SK-N-SH (cell line): ENCODE measurements at regions not wholly inside any gene's neighbourhood (a gene's known extent, or its start where the extent isn't known, plus 50 kb on each side); places are given as distances from the start of the nearest gene placed in this dataset.

Source experiments
- CTCF ChIA-PET: fragments of 300-600, 350-600 bp; formaldehyde crosslinking; extraction: SDS; loops from one replicate; lab custom pipeline; 2021; lab: Yijun Ruan, JAX
- POLR2A ChIA-PET: fragments of 350-600 bp; sonication (Branson Sonifier 250); formaldehyde crosslinking; extraction: SDS; loops from one replicate; lab custom pipeline; 2020; ENCODE audit warnings: antibody characterized with exemption, inconsistent platforms; lab: Yijun Ruan, JAX
- DNase-seq: peaks from one replicate; pipeline ENCODE4 v3.0.0; 2012
- H2AFZ ChIP-seq: fragments of 200-600 bp; sonication (generic); 2 replicates; pipeline ENCODE4 v1.8.1; 2016; ENCODE audit warnings: antibody characterized with exemption, mild to moderate bottlenecking, low read depth
- H3F3A ChIP-seq: fragments of 200-600 bp; sonication (generic); replicated peaks from 2 replicates; pipeline ENCODE3; 2016; ENCODE audit warnings: antibody characterized with exemption, mild to moderate bottlenecking; ENCODE audit not compliant: insufficient read depth
- H3K27ac ChIP-seq, 2 experiments: fragments of 200-500 bp in 1 of 2; fragments of 200-600 bp in 1 of 2; sonication (Bioruptor generic) in 1 of 2; sonication (generic), shearing (Covaris generic) in 1 of 2; 2 replicates each; pipeline versions ENCODE4 v1.5.1 to v1.6.1; 2014 to 2016; ENCODE audit warnings: low read depth in 2 of 2, inconsistent platforms in 1 of 2, low read length in 1 of 2, mild to moderate bottlenecking in 1 of 2, mixed read lengths in 1 of 2
- H3K27me3 ChIP-seq: fragments of 200-600 bp; sonication (generic), shearing (Covaris generic); 2 replicates; pipeline ENCODE4 v1.6.1; 2016; ENCODE audit warnings: mixed run types; ENCODE audit not compliant: insufficient read depth
- H3K36me3 ChIP-seq, 2 experiments: fragments of 200-500 bp in 1 of 2; fragments of 200-600 bp in 1 of 2; sonication (Bioruptor generic) in 1 of 2; sonication (generic) in 1 of 2; replicated peaks in 1 of 2; 2 replicates each; pipeline versions ENCODE3 to v1.5.1; 2014 to 2016; ENCODE audit warnings: low read length in 1 of 2, mild to moderate bottlenecking in 1 of 2; ENCODE audit not compliant: insufficient read depth in 2 of 2, control insufficient read depth in 1 of 2
- H3K4me1 ChIP-seq, 2 experiments: fragments of 200-500 bp in 1 of 2; fragments of 200-600 bp in 1 of 2; sonication (Bioruptor generic) in 1 of 2; sonication (generic), shearing (Covaris generic) in 1 of 2; 2 replicates each; pipeline versions ENCODE4 v1.5.1 to v1.6.1; 2014 to 2016; ENCODE audit warnings: low read depth in 1 of 2, low read length in 1 of 2, mixed run types in 1 of 2; ENCODE audit not compliant: insufficient read depth in 2 of 2, control insufficient read depth in 1 of 2
- H3K4me2 ChIP-seq: fragments of 200-600 bp; sonication (generic), shearing (Covaris generic); 2 replicates; pipeline ENCODE4 v1.6.1; 2017; ENCODE audit warnings: mixed run types
- H3K4me3 ChIP-seq, 2 experiments: fragments of 200-500 bp in 1 of 2; fragments of 200-600 bp in 1 of 2; sonication (Bioruptor generic) in 1 of 2; sonication (generic), shearing (Covaris generic) in 1 of 2; 2 replicates each; pipeline versions ENCODE4 v1.5.1 to v1.8.1; 2014 to 2016; ENCODE audit warnings: low read depth in 2 of 2, inconsistent platforms in 1 of 2, low read length in 1 of 2, mild to moderate bottlenecking in 1 of 2, mixed read lengths in 1 of 2, moderate library complexity in 1 of 2
- H3K79me2 ChIP-seq: fragments of 200-600 bp; sonication (generic); 2 replicates; pipeline ENCODE4 v1.8.1; 2017; ENCODE audit warnings: mild to moderate bottlenecking; ENCODE audit not compliant: insufficient read depth
- H3K9ac ChIP-seq: fragments of 200-600 bp; sonication (generic); 2 replicates; pipeline ENCODE4 v1.6.1; 2017; ENCODE audit warnings: mixed run types
- H3K9me2 ChIP-seq: fragments of 200-600 bp; sonication (generic); 2 replicates; pipeline ENCODE4 v1.6.1; 2017; ENCODE audit warnings: mixed run types
- H3K9me3 ChIP-seq: fragments of 200-600 bp; sonication (generic); 2 replicates; pipeline ENCODE4 v1.6.1; 2017; ENCODE audit warnings: mixed run types, mild to moderate bottlenecking, moderate library complexity
- H4K20me1 ChIP-seq: fragments of 200-600 bp; sonication (generic); 2 replicates; pipeline ENCODE4 v1.6.1; 2017; ENCODE audit warnings: mild to moderate bottlenecking, mixed run types; ENCODE audit not compliant: insufficient read depth
- CTCF ChIP-seq: fragments of 200-600 bp; sonication (generic); IDR thresholded peaks from 2 replicates; pipeline ENCODE4 v1.6.1; 2017; ENCODE audit warnings: antibody characterized with exemption, mild to moderate bottlenecking, moderate library complexity
- ELF1 ChIP-seq: IDR thresholded peaks from 2 replicates; pipeline ENCODE4 v1.4.0; 2012
- EP300 ChIP-seq, 2 experiments: IDR thresholded peaks; 2 replicates each; pipeline versions ENCODE4 v1.4.0 to v1.6.1; 2012; ENCODE audit warnings: borderline replicate concordance in 1 of 2, low read depth in 1 of 2, low read length in 1 of 2
- EZH2phosphoT487 ChIP-seq: fragments of 200-600 bp; sonication (generic); IDR thresholded peaks from 2 replicates; pipeline ENCODE4 v1.6.1; 2017; ENCODE audit warnings: low read depth, mixed run types, mild to moderate bottlenecking, antibody characterized with exemption, moderate library complexity, borderline replicate concordance
- FOSL2 ChIP-seq: IDR thresholded peaks from 2 replicates; pipeline ENCODE4 v1.4.0; 2012; ENCODE audit warnings: low read depth, mild to moderate bottlenecking, moderate library complexity, borderline replicate concordance
- FOXJ3 ChIP-seq: sonication (generic); formaldehyde crosslinking; IDR thresholded peaks from 2 replicates; pipeline ENCODE4 v1.5.1; 2020; ENCODE audit warnings: mild to moderate bottlenecking, missing genetic modification reagents
- GABPA ChIP-seq: IDR thresholded peaks from 2 replicates; pipeline ENCODE4 v1.4.0; 2012; ENCODE audit warnings: low read depth, mild to moderate bottlenecking
- MEF2A ChIP-seq: IDR thresholded peaks from 2 replicates; pipeline ENCODE4 v1.4.0; 2012; ENCODE audit warnings: low read depth, borderline replicate concordance
- NFIC ChIP-seq: IDR thresholded peaks from 2 replicates; pipeline ENCODE4 v1.4.0; 2012; ENCODE audit warnings: borderline replicate concordance
- PBX3 ChIP-seq: IDR thresholded peaks from 2 replicates; pipeline ENCODE4; 2012
- POLR2AphosphoS5 ChIP-seq: IDR thresholded peaks from 2 replicates; pipeline ENCODE4 v1.6.1; 2012; ENCODE audit warnings: low read depth, low read length
- REST ChIP-seq: IDR thresholded peaks from 2 replicates; pipeline ENCODE4 v1.6.1; 2012; ENCODE audit warnings: mild to moderate bottlenecking, low read depth, low read length, moderate library complexity
- TAF1 ChIP-seq: IDR thresholded peaks from 2 replicates; pipeline ENCODE4 v1.6.1; 2012; ENCODE audit warnings: low read depth, mild to moderate bottlenecking, low read length, moderate library complexity, borderline replicate concordance
- TCF12 ChIP-seq: IDR thresholded peaks from 2 replicates; pipeline ENCODE4 v1.4.0; 2012
- TEAD4 ChIP-seq: IDR thresholded peaks from 2 replicates; pipeline ENCODE4 v1.4.0; 2012; ENCODE audit warnings: mild to moderate bottlenecking, borderline replicate concordance; ENCODE audit not compliant: insufficient read depth
- ZBTB33 ChIP-seq: IDR thresholded peaks from 2 replicates; pipeline ENCODE4 v1.4.0; 2012; ENCODE audit warnings: low read depth, borderline replicate concordance
- WGBS: methylation state at CpG from one replicate; pipeline ENCODE4 v1.1.6; 2017; ENCODE audit warnings: low lambda C conversion rate; 5-methylcytosine and 5-hydroxymethylcytosine counted together

- TF ChIP-seq ZBTB33, result no peak
- TF ChIP-seq REST, result no peak
- no peak for TF ChIP-seq EZH2phosphoT487
- no peak for TF ChIP-seq FOSL2
- TF ChIP-seq TCF12, result no peak
- no peak for TF ChIP-seq TEAD4
- TF ChIP-seq TAF1, result no peak
These were observed 1681.0 kb downstream of the TP53TG3F start (continued) for GRCh38 chr16:35140293-35140986.

- Histone ChIP-seq H4K20me1 (no peaks in the 10 kb centered on the region), H3K9ac (no peak overlapping the region), H3K4me3 (no peak overlapping the region), H2AFZ (no peak overlapping the region), H3K27ac (no peak overlapping the region), H3K79me2 (no peaks in the 10 kb centered on the region), H3K36me3 (no peaks in the 10 kb centered on the region), H3K27me3 (no peaks in the 10 kb centered on the region), H3F3A (no peaks in the 10 kb centered on the region), H3K4me1 (no peaks in the 10 kb centered on the region), H3K9me3 (no peaks in the 10 kb centered on the region), H3K4me2 (no peak overlapping the region), H3K9me2 (no peaks in the 10 kb centered on the region)
- 53% methylated on average over 14 of the region's 18 CpGs for WGBS
- POLR2A ChIA-PET, result no interaction called here
- TF ChIP-seq EP300 (IDR thresholded peaks at IDR 0.05; ENCODE audit: borderline replicate concordance in 1 of 2, low read depth in 1 of 2, low read length in 1 of 2) (no peak), CTCF (no peak), FOSL2 (no peak), ELF1 (no peak), GABPA (no peak), FOXJ3 (CRISPR knock-in tag) (no peak), POLR2AphosphoS5 (no peak), NFIC (no peak), PBX3 (no peak), MEF2A (no peak)
- no peak for DNase-seq
- CTCF ChIA-PET, result no interaction called here
These were observed 1681.9 kb downstream of the TP53TG3F start for GRCh38 chr16:35141303-35141702.
